GM12865 (cell line): ENCODE measurements at regions not wholly inside any gene's neighbourhood (a gene's known extent, or its start where the extent isn't known, plus 50 kb on each side); places are given as distances from the start of the nearest gene placed in this dataset.

Source experiments
- DNase-seq: peaks from one replicate; pipeline ENCODE4 v3.0.0; 2010; ENCODE audit warnings: low read depth
- H3K4me3 ChIP-seq: 2 replicates; pipeline ENCODE4 v1.5.1; 2011; ENCODE audit warnings: mild to moderate bottlenecking, low read depth, low read length, control low read depth
- CTCF ChIP-seq: IDR thresholded peaks from 2 replicates; pipeline ENCODE4 v1.5.1; 2011; ENCODE audit warnings: low read length, control low read depth, low read depth, inconsistent platforms; ENCODE audit not compliant: insufficient read depth; ENCODE audit errors: missing control alignments

- no peak for TF ChIP-seq CTCF
- no peak overlapping the region for H3K4me3 ChIP-seq
- no peak for DNase-seq
These were observed 842.1 kb upstream of the FANCL start for GRCh38 chr2:59083075-59083828.

DNA sequence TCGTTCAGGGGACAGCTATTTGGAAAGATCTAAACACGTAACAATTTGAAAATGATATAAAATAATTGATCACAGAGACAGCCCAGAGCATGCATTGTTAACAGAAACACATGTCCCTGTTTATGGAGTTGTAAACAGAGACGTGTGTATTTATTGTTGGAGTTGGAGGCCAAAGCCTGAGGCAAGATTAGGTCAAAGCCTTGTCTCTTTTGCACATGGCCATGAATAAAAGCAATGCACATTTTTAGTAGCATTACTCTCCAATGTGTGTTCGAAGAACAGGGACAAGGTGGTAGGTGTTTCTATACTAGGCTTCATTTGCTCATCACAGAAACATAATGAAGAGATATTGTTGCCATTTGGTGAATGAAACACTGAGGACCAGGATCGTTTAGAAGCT, 841.5 kb upstream of the FANCL start:
- H3K4me3 ChIP-seq, result no peak overlapping the region
- TF ChIP-seq CTCF, result no peak
- no peak for DNase-seq

DNA sequence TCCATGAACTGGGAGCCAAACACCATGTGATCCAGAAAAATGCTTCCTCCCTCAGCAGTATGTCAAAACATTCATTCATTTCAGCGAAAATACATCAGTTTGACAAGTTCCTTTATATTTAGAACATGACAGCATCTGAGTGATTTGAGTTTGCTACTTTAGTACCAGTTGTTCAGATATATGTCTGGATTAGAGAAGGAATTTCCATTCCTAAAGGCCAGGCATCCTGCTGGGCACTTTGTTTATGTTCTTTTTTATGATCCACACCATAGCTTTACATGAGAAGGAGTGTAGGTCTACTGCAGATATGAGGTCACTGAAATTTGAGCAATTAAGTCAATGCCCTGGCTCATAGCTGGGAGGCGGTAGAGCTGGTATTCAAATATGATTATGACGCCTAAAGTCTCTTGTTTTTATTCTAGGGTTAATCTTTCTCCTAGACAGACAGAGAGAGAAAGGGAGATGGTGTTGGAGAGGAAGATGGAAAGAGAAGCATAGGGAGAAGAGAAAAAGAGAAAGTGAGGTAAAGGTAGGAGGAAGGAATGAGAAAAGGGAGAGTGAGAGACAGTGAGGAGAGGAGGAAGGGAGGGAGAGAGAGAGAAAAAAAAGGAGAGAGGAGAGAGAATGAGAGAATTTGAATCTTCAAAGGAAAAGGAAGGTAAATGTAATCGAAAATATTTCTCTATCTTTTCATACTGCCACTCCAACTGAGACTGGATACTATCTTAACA, 839.5 kb upstream of the FANCL start:
- TF ChIP-seq CTCF, result no peak
- no peak for DNase-seq
- no peak overlapping the region for H3K4me3 ChIP-seq

DNA sequence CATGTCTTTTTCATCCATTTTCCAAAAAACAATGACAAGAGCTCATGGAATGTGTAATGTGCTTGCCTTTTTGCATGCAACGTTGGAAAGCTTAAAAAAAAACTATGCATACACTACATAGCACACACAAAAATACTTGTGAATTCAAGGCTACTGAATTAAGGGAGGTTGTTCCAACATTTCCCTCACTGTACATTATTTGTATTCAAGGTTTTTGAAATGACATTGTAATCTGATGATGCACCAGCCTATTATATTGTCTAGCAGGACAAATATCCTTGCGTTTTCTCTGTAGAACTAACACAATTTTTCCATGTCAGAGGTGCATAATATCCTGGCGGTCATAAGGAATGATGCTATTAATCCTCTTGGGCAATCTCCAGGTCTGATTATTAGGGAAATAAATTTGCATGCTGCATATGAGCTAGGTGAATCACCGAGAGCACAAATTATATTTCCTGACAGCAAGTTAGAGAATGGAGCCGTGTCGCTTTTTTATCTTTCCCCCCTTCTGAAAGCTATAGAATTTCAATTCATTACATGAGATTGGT, 836.9 kb upstream of the FANCL start:
- no peak for DNase-seq
- TF ChIP-seq CTCF, result no peak
- no peak overlapping the region for H3K4me3 ChIP-seq

GRCh38 chr2:59077026-59077725, 836.1 kb upstream of the FANCL start:
- TF ChIP-seq CTCF, result no peak
- H3K4me3 ChIP-seq, result no peak overlapping the region
- no peak for DNase-seq

GRCh38 chr2:59076079-59076619, 835.0 kb upstream of the FANCL start:
- H3K4me3 ChIP-seq, result no peak overlapping the region
- DNase-seq, result no peak
- TF ChIP-seq CTCF, result no peak
